SK-N-SH treated with all-trans-retinoic acid at 6 μM for 48 hours (cell line): ENCODE measurements at regions not wholly inside any gene's neighbourhood (a gene's known extent, or its start where the extent isn't known, plus 50 kb on each side); places are given as distances from the start of the nearest gene placed in this dataset.

Experiments
- ATAC-seq: fragments of 200-7000 bp; cut with Tn5 transposase; 3 replicates; pipeline ENCODE4 v1.9.1; 2020; ENCODE audit warnings: mild to moderate bottlenecking, moderate library complexity
- ARNTL ChIP-seq: fragments of 450-650 bp; formaldehyde crosslinking; IDR thresholded peaks from 2 replicates; pipeline ENCODE4 v1.5.0; 2020; ENCODE audit warnings: low read depth, mild to moderate bottlenecking, moderate library complexity, borderline replicate concordance
- BACH2 ChIP-seq: fragments of 250-450 bp; sonication (Bioruptor Pico); IDR thresholded peaks from 2 replicates; pipeline ENCODE4 v1.9.0; 2021; ENCODE audit warnings: mild to moderate bottlenecking, borderline replicate concordance
- CSDC2 ChIP-seq: fragments of 250-450 bp; sonication (Bioruptor Pico); IDR thresholded peaks from 2 replicates; pipeline ENCODE4 v1.5.0; 2020; ENCODE audit warnings: mild to moderate bottlenecking, moderate library complexity
- ESRRG ChIP-seq: fragments of 250-450 bp; sonication (Bioruptor Pico); IDR thresholded peaks from 2 replicates; pipeline ENCODE4 v1.6.1; 2021; ENCODE audit warnings: mild to moderate bottlenecking
- GLIS3 ChIP-seq: fragments of 250-450 bp; sonication (Bioruptor Pico); IDR thresholded peaks from 2 replicates; pipeline ENCODE4 v1.5.0; 2020; ENCODE audit warnings: mild to moderate bottlenecking, moderate library complexity
- ISL1 ChIP-seq: fragments of 250-450 bp; sonication (Bioruptor Pico); IDR thresholded peaks from 2 replicates; pipeline ENCODE4 v2.1.2; 2022; ENCODE audit warnings: mild to moderate bottlenecking, moderate library complexity
- OSR1 ChIP-seq: fragments of 250-450 bp; sonication (Bioruptor Pico); IDR thresholded peaks from 2 replicates; pipeline ENCODE4 v1.8.0; 2022; ENCODE audit warnings: moderate library complexity, mild to moderate bottlenecking, inconsistent platforms
- PPARA ChIP-seq: fragments of 250-450 bp; sonication (Bioruptor Pico); IDR thresholded peaks from 2 replicates; pipeline ENCODE4 v1.5.0; 2020; ENCODE audit warnings: mild to moderate bottlenecking, borderline replicate concordance
- RARB ChIP-seq: fragments of 250-450 bp; sonication (Bioruptor Pico); IDR thresholded peaks from 2 replicates; pipeline ENCODE4 v1.8.0; 2021; ENCODE audit warnings: mild to moderate bottlenecking, moderate library complexity
- SNAI2 ChIP-seq: fragments of 250-450 bp; sonication (Bioruptor Pico); IDR thresholded peaks from 2 replicates; pipeline ENCODE4 v1.5.0; 2020; ENCODE audit warnings: mild to moderate bottlenecking, moderate library complexity
- TCF4 ChIP-seq: fragments of 250-450 bp; sonication (Bioruptor Pico); IDR thresholded peaks from 2 replicates; pipeline ENCODE4 v1.8.0; 2021; ENCODE audit warnings: mild to moderate bottlenecking, moderate library complexity, borderline replicate concordance
- TOX ChIP-seq: fragments of 250-450 bp; sonication (Bioruptor Pico); IDR thresholded peaks from 2 replicates; pipeline ENCODE4 v1.8.0; 2021; ENCODE audit warnings: mild to moderate bottlenecking, moderate library complexity, borderline replicate concordance
- ZFP3 ChIP-seq: fragments of 250-450 bp; sonication (Bioruptor Pico); IDR thresholded peaks from 2 replicates; pipeline ENCODE4 v1.5.0; 2020; ENCODE audit warnings: mild to moderate bottlenecking, moderate library complexity
- ZFP30 ChIP-seq: fragments of 450-650 bp; formaldehyde crosslinking; IDR thresholded peaks from 2 replicates; pipeline ENCODE4 v1.5.0; 2022; ENCODE audit warnings: mild to moderate bottlenecking, moderate library complexity
- ZNF565 ChIP-seq: fragments of 450-650 bp; formaldehyde crosslinking; conservative IDR thresholded peaks from 2 replicates; pipeline ENCODE4 v1.5.0; 2020; ENCODE audit warnings: low read depth, mild to moderate bottlenecking, moderate library complexity
- ZNF70 ChIP-seq: fragments of 450-650 bp; formaldehyde crosslinking; IDR thresholded peaks from 2 replicates; pipeline ENCODE4 v1.5.0; 2020; ENCODE audit warnings: mild to moderate bottlenecking, moderate library complexity
- ZNF8 ChIP-seq: fragments of 450-650 bp; formaldehyde crosslinking; IDR thresholded peaks from 2 replicates; pipeline ENCODE4 v1.5.0; 2020; ENCODE audit warnings: mild to moderate bottlenecking, moderate library complexity
- TF ChIP-seq, protein P1 (sequence below): fragments of 250-450 bp; sonication (Bioruptor Pico); IDR thresholded peaks from 2 replicates; pipeline ENCODE4 v1.8.0; 2020; ENCODE audit warnings: mild to moderate bottlenecking, moderate library complexity, borderline replicate concordance
- TF ChIP-seq, protein P2 (sequence below): fragments of 250-450 bp; sonication (Bioruptor Pico); IDR thresholded peaks from 2 replicates; pipeline ENCODE4 v1.5.0; 2020; ENCODE audit warnings: mild to moderate bottlenecking, moderate library complexity
- TF ChIP-seq, protein P3 (sequence below): fragments of 250-450 bp; sonication (Bioruptor Pico); IDR thresholded peaks from 2 replicates; pipeline ENCODE4 v1.5.1; 2020; ENCODE audit warnings: low read depth, mild to moderate bottlenecking, moderate library complexity
- TF ChIP-seq, protein P4 (sequence below): fragments of 250-450 bp; sonication (Bioruptor Pico); IDR thresholded peaks from 2 replicates; pipeline ENCODE4 v1.8.0; 2021; ENCODE audit warnings: low read depth, mild to moderate bottlenecking, moderate library complexity, borderline replicate concordance
- TF ChIP-seq, protein P5 (sequence below): fragments of 250-450 bp; sonication (Bioruptor Pico); IDR thresholded peaks from 2 replicates; pipeline ENCODE4 v1.5.1; 2021; ENCODE audit warnings: mild to moderate bottlenecking, moderate library complexity

DNA sequence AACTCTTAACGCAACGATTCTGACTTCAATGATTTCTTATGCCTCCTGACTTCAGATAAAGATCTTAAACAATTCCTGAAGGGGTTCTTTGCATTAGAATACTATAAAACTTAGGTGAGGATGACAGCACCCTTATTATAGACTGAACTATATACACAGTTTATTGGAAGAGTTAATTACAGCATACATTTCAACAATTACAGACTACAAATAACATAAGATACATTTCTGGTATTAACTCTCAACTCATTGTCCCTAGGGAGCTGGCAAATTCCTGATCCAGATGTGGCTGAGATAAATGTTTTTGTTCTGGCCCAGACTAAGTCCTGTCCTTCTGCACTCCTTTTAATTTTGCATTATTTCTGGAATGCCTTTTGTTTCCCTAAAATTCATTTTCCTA, 155.5 kb upstream of the TMC3 start (continued):
- TF ChIP-seq, protein P1, sequence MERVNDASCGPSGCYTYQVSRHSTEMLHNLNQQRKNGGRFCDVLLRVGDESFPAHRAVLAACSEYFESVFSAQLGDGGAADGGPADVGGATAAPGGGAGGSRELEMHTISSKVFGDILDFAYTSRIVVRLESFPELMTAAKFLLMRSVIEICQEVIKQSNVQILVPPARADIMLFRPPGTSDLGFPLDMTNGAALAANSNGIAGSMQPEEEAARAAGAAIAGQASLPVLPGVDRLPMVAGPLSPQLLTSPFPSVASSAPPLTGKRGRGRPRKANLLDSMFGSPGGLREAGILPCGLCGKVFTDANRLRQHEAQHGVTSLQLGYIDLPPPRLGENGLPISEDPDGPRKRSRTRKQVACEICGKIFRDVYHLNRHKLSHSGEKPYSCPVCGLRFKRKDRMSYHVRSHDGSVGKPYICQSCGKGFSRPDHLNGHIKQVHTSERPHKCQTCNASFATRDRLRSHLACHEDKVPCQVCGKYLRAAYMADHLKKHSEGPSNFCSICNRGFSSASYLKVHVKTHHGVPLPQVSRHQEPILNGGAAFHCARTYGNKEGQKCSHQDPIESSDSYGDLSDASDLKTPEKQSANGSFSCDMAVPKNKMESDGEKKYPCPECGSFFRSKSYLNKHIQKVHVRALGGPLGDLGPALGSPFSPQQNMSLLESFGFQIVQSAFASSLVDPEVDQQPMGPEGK (CRISPR knock-in tag), result no peak
- TF ChIP-seq, protein P2, sequence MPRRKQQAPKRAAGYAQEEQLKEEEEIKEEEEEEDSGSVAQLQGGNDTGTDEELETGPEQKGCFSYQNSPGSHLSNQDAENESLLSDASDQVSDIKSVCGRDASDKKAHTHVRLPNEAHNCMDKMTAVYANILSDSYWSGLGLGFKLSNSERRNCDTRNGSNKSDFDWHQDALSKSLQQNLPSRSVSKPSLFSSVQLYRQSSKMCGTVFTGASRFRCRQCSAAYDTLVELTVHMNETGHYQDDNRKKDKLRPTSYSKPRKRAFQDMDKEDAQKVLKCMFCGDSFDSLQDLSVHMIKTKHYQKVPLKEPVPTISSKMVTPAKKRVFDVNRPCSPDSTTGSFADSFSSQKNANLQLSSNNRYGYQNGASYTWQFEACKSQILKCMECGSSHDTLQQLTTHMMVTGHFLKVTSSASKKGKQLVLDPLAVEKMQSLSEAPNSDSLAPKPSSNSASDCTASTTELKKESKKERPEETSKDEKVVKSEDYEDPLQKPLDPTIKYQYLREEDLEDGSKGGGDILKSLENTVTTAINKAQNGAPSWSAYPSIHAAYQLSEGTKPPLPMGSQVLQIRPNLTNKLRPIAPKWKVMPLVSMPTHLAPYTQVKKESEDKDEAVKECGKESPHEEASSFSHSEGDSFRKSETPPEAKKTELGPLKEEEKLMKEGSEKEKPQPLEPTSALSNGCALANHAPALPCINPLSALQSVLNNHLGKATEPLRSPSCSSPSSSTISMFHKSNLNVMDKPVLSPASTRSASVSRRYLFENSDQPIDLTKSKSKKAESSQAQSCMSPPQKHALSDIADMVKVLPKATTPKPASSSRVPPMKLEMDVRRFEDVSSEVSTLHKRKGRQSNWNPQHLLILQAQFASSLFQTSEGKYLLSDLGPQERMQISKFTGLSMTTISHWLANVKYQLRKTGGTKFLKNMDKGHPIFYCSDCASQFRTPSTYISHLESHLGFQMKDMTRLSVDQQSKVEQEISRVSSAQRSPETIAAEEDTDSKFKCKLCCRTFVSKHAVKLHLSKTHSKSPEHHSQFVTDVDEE (CRISPR knock-in tag), result no peak
- TF ChIP-seq PPARA, result no peak
- TF ChIP-seq OSR1 (CRISPR knock-in tag), result no peak
- no peak for TF ChIP-seq ARNTL (CRISPR knock-in tag)

DNA sequence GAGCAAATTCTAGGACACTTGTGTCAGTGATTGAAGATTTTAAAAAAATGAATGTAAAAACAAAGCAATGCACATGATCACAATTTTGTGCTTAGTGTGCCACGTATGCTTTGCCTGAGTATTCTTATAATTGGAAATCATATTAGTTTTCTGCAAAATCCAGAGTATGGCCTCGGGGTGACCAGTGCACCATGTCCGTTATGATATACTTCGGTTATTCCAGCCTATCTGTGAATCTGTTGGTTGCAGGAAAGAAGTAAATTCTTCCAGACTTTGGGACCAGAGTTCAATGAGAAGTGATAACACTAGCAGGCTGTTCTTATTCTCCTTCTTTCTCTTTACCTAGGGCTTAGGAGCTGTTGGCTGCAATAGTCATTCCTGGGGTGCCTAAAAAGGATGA, 152.0 kb upstream of the TMC3 start:
- TF ChIP-seq ZNF565 (CRISPR knock-in tag) (no peak), PPARA (no peak), TCF4 (peak; percentile 82; the same call in 1 of the 2 replicates), ZFP30 (CRISPR knock-in tag) (no peak), ISL1 (no peak), OSR1 (CRISPR knock-in tag) (no peak), BACH2 (no peak), TOX (CRISPR knock-in tag) (no peak), RARB (no peak), GLIS3 (CRISPR knock-in tag) (no peak), ZFP3 (CRISPR knock-in tag) (no peak), ZNF8 (CRISPR knock-in tag) (no peak), ZNF70 (CRISPR knock-in tag) (no peak), SNAI2 (no peak), ARNTL (CRISPR knock-in tag) (no peak), CSDC2 (no peak), ESRRG (no peak)
- TF ChIP-seq, protein P1 (CRISPR knock-in tag), result no peak
- TF ChIP-seq, protein P3, sequence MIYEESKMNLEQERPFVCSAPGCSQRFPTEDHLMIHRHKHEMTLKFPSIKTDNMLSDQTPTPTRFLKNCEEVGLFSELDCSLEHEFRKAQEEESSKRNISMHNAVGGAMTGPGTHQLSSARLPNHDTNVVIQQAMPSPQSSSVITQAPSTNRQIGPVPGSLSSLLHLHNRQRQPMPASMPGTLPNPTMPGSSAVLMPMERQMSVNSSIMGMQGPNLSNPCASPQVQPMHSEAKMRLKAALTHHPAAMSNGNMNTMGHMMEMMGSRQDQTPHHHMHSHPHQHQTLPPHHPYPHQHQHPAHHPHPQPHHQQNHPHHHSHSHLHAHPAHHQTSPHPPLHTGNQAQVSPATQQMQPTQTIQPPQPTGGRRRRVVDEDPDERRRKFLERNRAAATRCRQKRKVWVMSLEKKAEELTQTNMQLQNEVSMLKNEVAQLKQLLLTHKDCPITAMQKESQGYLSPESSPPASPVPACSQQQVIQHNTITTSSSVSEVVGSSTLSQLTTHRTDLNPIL (CRISPR knock-in tag), result no peak
- TF ChIP-seq, protein P2 (CRISPR knock-in tag), result peak; percentile 87; the same call in 1 of the 2 replicates
- TF ChIP-seq, protein P4, sequence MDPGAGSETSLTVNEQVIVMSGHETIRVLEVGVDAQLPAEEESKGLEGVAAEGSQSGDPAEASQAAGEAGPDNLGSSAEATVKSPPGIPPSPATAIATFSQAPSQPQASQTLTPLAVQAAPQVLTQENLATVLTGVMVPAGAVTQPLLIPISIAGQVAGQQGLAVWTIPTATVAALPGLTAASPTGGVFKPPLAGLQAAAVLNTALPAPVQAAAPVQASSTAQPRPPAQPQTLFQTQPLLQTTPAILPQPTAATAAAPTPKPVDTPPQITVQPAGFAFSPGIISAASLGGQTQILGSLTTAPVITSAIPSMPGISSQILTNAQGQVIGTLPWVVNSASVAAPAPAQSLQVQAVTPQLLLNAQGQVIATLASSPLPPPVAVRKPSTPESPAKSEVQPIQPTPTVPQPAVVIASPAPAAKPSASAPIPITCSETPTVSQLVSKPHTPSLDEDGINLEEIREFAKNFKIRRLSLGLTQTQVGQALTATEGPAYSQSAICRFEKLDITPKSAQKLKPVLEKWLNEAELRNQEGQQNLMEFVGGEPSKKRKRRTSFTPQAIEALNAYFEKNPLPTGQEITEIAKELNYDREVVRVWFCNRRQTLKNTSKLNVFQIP (CRISPR knock-in tag), result no peak
- TF ChIP-seq, protein P5, sequence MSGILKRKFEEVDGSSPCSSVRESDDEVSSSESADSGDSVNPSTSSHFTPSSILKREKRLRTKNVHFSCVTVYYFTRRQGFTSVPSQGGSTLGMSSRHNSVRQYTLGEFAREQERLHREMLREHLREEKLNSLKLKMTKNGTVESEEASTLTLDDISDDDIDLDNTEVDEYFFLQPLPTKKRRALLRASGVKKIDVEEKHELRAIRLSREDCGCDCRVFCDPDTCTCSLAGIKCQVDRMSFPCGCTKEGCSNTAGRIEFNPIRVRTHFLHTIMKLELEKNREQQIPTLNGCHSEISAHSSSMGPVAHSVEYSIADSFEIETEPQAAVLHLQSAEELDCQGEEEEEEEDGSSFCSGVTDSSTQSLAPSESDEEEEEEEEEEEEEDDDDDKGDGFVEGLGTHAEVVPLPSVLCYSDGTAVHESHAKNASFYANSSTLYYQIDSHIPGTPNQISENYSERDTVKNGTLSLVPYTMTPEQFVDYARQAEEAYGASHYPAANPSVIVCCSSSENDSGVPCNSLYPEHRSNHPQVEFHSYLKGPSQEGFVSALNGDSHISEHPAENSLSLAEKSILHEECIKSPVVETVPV (CRISPR knock-in tag), result 0 out of 2 replicates have a peak, but pooled peaks have one; percentile 47
- no peak for ATAC-seq
